Embryonic facial prominence (tissue), 1 donor: ENCODE measurements at regions not wholly inside any gene's neighbourhood (a gene's known extent, or its start where the extent isn't known, plus 50 kb on each side); places are given as distances from the start of the nearest gene placed in this dataset.

Source experiments
- DNase-seq: peaks from one replicate; pipeline ENCODE4 v3.0.0-alpha.2; 2016; ENCODE audit errors: extremely low spot score

DNA sequence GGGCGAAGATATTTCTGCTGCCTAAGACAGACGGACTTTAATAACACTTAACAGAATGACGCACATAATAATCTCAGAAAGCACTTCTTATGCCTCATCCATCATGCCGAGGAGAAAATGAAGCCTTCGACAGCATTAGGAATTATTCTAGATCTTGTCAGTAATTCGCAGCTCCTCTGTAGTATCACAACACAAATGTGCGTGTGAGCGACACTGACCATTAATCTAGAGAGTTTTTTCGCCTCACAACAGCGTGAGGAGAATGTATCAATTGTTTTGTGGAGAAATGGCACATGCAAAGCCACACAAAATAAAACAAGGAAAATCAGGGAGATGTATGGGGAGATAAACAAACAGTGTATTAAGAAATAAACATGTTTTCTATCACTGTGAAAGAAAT is 410.2 kb upstream of the PSMD7 start:
- no peak for DNase-seq

DNA sequence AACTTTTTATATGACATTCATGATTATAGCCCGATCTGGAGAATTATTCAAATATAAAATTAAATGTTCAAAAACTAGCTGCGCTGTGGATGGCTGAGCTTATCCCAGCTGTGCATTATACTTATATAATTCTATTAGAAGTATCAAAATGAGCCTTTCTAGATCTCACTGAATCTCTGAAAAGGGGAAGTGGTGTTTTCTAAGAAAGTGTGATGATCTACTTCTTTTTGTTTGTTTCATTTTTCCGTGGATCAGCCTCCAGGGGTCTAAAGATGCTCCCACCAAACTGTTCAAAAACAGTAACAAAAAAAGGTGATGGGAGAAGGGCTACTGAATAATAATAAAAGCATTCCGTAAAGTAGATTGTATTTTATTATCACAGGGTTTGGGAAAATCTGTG is 411.3 kb upstream of the PSMD7 start:
- DNase-seq: no peak

DNA sequence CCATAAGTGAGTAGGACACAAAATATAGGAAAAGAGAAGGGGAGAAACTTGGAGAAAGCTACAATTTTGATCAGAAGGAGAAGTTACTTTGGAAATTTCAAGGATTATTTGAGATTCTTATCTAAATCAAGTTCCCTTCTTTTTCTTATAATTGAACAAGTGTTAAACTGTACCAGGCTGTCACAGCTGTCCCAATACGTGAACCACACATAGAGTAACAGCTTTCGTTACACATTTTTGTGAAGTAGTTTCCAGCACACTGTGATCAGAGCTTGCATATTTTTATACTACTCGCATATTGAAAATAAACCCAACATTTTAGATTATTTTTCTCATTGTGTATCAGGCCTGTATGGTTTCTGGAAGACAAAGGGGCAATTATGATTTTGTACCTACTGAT is 412.8 kb upstream of the PSMD7 start:
- no peak for DNase-seq

DNA sequence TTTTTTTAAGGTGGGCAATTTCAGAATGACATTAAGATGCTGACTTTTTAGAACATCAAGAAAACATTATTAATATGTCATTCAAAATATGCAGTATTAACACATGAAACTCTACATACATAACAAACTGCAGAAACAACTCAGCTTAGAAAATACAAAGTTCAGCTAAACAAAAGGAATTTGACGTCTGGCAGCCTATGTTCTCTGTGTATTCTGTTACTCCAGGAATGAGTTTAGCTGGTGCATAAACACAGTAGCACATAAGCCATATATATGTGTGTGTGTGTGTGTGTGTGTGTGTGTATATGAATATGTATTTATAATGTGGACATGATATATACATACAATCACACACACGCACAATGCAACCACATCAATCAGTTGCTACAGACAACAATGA is 413.5 kb upstream of the PSMD7 start:
- no peak for DNase-seq

DNA sequence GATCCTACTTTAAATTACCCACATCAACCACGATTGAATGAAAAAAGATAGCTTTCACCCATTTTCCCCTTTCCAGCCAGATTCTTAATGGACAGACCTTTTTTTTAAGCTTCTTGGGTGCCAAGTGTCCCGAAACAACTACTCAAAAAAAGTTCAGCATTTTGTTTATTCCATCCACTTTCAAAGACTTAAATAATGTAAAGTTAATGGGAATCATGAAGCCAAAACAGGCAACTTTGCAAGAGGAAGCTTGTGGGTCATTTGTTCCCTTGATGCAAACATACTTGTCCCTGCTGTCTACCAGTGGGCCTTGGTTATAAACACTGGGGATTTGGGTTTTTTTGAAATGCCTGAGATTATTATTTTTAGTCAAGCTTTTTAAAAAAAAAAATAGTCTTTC is 414.0 kb upstream of the PSMD7 start:
- DNase-seq: no peak

DNA sequence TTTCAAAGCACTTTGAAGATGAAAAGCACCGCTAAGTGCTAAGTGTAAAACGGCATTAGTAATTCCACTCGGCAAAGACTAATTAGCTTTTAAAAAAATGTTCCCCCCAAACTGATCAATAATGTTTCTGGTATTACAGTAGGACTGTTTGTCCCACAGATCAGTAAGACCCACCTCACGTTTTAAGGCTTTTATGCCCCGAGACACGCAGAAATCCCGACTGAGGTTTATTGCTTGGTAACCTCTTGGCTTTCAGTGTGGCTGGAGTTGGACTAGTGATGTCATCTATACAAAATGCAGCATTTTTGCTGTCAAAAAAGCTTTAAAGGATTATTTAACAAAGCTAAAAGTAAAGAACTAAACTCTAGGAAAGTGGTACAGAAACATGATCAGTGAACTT is 414.6 kb upstream of the PSMD7 start:
- no peak for DNase-seq

DNA sequence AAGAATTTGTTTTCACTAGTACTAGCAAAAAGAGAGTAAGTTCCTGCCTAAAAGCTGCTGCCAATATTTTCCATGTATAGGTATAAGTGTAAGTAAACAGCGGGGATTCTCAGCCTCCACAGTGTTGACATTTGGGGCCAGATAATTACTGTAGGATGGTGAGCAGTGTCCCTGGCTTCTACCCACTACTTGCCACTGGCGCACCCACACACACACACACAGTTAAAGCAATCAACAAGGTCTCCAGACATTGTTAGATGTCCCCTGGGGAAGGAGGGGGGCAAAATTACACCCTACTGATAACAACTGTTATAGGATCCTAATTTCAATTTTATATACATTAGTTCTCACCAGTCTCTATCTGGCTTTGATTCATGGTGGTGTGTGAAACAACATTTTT is 417.0 kb upstream of the PSMD7 start:
- no peak for DNase-seq

DNA sequence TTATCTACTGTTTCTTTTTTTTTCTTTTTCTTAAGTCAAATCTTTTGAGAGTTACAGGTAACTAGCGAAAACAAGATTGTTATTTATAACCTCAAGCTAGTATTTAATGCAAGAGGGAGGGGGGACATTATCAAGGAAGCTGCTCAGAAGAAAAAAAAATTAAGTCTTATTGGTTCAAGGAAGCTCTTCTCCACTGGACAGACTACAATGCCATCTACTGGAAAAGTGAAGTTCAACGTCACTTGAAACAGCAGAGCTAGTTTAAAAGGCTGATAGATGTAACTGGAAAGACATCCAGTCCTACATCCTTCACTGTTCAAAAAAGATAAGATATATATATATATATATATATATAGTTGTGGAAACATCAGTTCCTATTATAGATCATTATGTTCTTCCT is 418.0 kb upstream of the PSMD7 start:
- peak; percentile 77 for DNase-seq

DNA sequence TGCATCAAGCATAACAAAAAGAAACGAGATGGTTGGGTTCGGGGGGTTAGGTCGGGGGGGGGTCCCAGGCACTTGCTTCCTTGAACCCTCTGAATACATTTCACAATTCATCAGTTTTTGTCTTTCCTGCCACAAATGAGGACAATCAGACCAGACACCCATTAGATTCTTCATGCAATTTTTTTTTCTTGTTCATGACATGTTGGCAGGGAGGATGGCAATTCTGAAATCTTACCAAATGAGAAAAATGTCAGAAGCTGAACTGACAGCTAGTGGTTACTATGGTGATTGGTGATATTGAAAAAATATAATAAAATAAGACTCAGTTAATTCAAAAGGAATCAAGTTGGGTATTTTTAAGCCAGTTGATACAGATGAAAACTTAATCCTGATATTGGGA is 419.5 kb upstream of the PSMD7 start:
- DNase-seq: no peak

DNA sequence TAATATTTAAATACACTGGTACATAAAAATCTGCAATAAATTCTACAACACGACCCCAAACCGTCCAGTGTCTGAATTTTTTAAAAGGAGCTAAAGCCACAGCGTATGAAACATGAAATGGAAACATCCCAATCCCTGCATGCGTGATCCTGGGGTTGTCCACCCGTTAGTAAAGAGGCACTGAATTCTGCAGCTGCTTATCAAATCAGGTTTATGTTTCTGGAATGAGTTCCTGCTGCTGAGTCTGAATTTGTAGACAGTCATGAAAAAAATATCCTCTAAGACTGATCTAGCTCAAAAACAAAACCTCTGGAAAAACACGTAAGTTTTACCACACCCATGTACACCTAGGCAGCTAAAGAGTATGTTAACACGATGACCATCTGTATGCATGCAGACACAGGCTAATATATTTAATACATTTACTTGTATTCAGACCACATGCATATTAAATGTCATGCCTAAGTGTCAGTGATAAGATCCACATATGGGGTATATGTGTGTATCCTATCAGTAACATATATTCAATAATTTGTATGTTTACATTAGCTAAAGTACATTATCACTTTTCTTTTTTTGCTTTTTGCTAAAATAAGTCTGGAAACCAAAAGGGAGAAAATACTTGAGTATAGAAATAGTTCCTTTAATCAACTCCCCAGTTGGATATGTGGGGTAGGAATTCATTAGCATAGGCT is 420.5 kb upstream of the PSMD7 start:
- DNase-seq: no peak

DNA sequence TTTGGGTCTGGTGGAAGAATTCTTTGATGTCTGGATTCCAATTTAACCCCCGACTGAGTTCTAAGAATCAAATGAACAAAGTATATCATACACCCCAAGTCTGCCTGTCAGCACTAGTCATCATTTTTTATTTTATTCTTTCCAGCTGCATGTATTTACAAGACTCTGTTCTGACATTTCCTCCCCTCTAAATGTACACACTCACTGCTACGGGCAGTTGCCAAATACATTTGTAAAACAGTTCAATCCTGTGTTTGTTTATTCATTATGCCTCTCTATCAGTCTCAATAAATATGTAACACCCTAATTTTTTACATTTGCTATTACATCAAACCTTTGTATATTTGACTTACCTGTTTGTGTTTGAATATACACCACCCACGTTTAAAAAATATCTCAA is 422.3 kb upstream of the PSMD7 start:
- no peak for DNase-seq

DNA sequence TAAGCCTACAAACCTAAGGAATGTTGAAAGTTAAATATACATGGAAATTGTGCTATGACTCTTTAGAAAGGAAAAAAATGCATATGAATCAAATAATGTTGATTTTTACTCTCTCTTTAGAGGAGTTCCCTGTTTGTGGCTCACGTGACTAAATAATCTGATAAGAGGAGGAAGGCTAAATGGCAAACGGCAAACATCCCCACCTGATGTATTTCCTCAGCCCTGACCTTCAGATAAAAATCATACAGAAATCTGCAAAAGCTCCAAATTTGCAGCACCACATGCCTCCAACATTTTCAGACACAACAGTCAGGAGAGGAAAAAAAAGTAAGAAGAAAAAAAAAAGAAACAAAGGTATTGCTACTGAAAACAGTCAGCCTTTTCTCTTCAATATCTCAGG is 423.0 kb upstream of the PSMD7 start:
- DNase-seq: no peak

DNA sequence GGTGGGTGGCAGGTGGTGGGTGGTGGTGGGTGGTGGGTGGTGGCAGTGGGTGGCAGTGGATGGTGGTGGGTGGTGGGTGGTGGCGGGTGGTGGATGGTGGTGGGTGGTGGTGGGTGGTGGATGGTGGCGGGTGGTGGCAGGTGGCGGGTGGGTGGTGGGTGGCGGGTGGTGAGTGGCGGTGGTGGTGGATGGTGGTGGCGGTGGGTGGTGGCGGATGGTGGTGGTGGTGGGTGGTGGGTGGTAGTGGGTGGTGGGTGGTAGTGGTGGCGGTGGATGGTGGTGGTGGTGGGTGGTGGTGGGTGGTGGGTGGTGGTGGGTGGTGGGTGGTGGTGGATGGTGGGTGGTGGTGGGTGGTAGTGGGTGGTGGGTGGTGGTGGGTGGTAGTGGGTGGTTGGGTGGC is 423.8 kb upstream of the PSMD7 start:
- DNase-seq: no peak

DNA sequence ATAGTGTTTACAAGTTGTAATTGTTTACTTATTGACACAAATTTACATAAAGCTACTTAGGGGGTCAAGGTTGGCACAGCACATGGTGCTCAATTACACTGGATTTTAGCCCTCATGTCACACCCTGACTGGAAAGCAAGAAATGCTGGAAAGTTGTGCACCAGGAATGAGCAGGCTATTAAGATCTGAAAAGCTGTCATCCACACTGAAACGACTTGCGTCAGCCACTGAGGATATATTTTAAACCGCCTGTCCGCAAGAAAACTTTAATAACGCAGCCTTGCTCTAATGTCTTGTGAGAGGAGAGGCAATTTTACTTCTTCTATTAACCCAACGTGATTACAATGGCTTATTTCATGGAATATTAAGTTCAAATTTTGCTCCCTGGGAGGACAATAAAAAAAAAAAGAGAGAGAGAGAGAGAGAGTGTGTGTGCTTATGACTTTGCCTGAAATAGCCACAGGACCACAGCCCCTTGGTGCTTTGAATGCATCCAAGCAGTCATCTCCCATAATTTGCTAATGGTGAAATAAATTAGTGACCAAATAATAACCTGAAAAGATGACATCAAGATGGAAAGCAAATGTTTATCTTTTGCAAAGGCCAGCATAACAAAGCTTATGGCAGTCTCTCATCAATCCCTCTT is 425.4 kb upstream of the PSMD7 start:
- DNase-seq: no peak

DNA sequence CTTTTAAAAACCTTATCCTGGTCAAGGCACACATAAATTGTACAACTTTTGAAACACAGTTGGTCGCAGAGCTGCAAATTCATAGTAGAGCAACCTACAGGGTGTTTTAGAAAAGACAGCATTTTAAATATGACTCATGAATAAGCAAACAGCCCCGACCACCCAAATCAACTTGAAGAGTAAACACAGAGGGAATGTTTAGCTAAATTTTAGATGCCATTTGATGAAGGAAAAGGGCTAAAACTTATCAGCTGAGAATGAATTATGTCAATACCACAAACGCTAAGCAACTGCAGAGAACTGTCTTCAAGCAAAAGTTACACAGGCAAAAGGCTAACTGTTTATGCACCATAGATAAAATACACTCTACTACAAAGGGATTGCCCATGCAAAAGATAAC is 427.5 kb upstream of the PSMD7 start:
- DNase-seq: no peak

DNA sequence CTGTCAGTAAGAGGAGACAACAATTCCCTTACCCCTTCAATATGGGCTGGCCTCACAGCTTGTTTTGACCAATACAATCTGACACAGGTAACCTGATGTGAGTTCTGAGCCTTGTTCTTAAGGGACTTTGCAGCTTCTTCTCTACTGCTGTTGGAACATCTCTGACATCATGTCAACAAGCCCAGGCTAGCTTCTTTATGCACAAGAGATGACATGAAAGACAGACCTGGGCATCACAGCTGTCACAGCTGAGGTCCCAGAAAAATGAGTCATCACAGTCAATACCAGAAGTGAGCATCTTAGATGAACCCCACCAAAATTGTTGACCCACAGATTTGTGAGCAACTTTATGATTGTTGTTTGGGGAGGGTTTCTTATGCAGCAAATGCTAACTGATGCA is 431.7 kb upstream of the PSMD7 start:
- no peak for DNase-seq

DNA sequence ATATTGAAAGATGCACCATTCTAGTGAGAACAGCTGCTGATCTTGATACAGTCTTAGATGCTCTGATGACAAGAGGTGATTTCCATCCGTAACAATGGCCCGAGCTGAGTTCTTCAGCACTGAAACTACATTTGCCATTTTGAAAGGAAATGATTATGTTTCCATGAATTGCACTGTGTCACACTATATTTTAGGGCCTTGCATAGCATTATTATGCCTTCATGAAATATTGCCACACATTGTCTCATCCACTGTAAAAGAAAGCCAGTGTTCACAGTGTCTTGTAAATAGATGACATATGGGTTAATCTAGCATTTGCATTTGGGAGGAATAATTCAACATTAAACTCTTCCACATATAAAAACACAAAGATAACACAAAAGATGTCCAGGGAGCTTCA is 438.3 kb upstream of the PSMD7 start:
- DNase-seq: no peak

DNA sequence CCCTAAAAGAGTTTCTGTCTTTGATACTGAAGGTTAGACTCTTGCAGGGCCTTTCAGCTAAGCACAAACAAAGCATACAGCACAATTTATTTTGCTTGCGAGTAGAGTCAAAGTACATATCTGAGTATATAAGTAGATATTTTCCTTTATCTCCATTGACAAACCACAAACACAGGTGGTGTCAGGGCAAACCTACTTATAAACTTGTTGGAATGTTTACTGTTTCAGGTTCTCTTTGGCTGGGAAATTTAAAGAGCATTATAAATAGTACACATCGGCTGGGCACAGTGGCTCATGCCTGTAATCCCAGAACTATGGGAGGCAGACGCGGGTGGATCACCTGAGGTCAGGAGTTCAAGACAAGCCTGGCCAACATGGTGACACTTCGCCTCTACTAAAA is 442.6 kb upstream of the PSMD7 start:
- no peak for DNase-seq

DNA sequence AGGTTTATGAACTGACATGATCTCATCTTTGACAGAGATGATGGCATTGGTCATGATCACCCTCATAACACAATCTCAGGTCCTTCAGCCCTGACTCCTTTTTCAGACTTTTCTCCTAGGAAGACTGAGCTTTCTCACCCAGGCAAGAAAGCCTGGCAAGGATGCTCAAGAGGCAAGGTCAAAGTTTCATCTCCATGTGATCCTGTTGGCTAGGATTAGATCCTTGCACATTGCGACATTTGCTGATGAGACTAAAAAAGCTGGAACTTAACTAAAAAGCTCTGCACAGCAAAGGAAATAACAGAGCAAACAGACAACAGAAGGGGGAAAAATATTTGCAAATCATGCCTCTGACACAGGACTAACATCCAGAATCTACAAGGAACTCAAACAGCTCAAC is 444.1 kb upstream of the PSMD7 start:
- no peak for DNase-seq

DNA sequence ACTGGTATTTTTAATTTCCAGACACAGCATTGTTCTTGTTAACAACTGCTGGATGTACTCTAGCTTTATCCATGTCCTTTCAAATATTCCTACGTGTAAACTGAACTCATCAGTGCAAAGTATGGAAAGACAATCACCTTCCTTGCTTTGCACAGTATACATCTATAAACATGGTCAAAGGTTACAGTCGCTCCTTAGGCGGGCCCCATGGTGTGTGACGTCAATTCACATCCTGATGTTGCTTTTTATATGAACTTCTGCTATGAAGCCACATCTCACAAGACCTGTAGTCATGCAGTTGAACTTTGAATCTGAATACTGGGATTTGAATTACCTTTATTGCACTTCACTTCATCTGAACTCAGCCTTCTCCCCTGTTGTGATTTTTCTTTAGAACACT is 447.6 kb upstream of the PSMD7 start:
- no peak for DNase-seq

DNA sequence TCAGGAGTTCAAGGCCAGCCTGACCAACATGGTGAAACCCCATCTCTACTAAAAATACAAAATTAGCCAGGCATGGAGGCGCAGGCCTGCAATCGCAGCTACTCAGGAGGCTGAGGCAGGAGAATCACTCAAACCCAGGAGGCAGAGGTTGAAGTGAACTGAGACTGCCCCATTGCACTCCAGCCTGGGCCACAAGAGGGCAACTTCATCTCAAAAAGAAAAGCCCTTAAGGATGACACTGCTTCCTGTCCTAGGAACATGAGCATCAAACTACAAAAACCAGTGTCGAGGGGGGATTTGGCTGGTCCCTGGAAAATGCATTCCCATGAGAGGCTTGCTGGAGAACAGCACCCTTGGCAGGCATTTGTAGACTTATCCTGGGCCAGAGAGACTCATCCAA is 449.5 kb upstream of the PSMD7 start:
- no peak for DNase-seq

DNA sequence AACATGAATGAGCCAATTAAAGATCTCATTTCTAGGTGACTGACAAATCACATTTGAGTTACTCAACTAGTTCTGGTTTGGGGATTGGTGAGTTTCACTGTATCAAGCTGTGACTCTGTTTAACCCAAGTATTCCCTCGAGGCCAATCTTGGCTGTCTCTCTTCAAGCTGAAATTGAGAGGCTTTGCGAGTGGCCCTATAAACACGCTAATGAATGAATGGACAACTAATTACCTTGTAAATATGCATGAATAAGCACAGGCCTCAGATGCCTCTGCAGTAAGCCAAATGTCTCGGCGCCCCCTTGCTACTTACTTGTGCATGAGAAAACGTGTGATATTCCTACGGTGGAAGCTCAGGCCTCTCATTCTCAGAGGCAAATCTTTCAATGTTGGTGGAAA is 450.3 kb upstream of the PSMD7 start:
- DNase-seq: no peak

DNA sequence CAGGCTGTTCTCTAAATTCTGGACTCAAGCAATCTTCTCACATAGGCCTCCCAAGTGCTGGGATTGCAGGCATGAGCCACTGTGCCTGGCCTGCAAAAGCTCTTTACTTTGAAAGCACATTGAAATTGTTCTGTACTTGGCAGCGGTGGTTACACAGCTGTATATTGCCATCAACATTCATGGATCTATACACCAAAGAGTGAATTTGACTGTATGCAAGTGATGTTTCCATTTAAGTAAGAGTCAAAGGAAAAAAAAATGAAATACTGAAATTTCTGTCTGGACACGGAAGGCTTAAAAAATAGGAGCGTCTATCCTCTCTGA is 450.6 kb upstream of the PSMD7 start:
- no peak for DNase-seq
